8988T (cell line): ENCODE measurements at regions not wholly inside any gene's neighbourhood (a gene's known extent, or its start where the extent isn't known, plus 50 kb on each side); places are given as distances from the start of the nearest gene placed in this dataset.
"Not testable (repeated sequence)": the region's sequence is repeated elsewhere in the genome, so short reads cannot be mapped to it uniquely, and the experiment has no call there.

Experiments
- DNase-seq: peaks from one replicate; pipeline ENCODE4 v3.0.0; 2011

DNA sequence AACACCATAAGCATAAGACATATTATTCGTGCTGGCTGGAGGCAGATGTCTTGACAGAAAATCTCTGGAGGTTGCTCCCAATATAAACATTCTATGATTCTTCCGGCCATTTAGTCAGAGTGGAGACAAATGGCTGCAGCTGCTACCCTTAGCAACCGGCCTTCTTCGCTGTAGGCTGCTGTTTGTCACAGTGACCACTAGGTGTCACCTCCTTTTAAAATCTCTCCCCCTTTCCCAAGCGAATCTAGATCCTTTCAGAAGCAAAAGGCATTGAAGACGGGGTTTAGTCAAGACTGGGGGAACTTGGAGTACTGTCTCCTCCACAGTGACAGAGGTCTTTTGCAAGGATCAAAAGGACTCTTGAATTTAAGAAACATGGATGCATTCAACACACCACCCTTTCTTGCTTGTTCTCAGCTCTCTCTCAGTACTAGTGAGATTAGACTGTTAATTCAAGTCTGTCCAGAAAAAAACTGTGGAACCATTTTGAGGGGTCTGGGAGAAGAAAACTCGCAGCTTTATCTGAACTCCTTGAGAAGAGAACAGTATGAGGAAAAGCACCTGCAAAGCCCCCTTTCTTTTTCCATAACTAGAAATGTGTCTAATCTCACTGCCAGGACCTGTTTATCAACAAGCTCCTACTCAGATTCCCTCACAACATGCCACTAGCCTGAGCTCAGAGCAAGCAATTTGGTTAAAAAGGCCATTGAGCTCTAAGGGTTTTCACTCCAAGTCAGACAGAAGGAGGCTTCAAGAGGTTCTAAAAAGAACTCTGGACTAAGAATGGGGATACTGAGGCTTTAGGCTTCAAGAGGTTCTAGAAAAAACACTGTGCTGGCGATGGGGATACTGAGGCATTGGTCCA lies 408.3 kb upstream of the PLXNA2 start:
- no peak for DNase-seq

DNA sequence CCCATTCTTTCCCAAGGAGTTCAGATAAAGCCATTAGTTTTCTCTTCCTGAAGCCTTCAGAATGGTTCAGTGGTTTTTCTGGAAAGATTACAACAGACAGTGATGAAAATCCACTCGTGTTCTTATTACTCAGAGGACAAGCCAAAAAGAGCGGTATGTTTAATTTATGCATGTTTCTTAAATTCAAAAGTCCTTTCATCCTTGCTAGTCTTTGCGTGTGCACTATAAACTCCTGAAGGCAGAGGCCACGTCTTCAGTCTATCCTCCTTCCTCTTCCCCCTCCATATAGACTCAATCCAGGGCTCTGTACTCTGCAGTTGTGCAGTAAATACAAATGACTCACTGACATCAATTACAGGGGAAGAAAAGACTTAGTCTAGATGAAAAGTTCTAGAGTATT lies 409.2 kb upstream of the PLXNA2 start:
- no peak for DNase-seq

DNA sequence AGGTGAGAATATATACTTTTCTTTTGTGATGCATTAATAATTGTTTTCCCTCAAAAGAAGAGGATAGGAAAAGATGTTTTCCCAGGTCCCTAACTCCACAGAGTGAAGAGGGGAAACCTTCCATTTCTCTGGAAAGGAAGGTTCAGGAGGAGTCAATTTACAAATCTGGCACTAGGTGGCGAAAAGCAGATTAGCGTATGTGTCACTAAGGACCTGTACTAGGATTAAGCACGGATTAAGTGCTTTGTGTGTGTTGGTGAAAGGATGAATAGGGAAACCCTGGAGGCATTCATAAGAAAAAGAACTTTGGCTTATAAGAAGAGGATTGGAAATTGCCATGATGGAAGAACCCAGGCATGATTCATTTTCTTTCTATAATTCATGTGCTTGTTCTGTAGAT lies 410.1 kb upstream of the PLXNA2 start:
- no peak for DNase-seq

DNA sequence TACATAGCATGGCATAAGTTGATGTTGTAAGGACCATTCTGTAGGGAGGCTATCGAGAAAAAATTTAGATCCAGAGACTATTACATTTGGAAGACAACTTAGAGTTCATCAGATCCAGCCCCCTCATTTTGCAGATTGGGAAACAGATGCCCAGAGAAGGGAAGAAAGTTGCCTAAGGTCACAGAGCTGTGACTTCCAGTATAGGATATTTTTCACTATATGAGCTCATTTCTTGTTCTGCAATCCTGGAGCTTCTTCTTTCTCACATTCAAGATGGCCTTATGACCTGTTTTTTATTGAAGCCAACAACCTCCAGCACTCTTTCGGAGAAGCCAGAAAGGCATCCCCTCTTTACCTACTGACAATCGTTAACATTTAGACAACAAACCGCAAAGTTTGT lies 421.8 kb upstream of the PLXNA2 start:
- DNase-seq: no peak

DNA sequence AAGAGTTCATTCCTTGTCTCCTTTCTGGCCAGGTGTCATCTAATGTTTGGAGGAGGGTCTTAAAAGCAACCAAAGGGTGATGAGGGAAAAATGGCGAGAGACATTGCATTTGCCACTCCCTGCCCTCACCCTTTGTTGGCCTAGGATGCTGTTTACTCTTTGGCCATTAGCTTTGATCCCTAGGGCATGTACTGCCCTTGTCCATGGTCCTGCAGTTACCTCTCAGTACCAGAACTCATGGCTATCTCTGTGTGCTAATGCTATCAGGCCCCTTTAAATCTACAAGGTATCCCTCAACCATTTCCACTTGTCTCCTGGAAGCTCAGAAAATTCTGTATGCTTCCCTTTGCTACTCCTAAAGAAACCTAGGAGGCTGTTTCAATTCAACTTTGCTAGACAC lies 424.8 kb upstream of the PLXNA2 start:
- DNase-seq: no peak

DNA sequence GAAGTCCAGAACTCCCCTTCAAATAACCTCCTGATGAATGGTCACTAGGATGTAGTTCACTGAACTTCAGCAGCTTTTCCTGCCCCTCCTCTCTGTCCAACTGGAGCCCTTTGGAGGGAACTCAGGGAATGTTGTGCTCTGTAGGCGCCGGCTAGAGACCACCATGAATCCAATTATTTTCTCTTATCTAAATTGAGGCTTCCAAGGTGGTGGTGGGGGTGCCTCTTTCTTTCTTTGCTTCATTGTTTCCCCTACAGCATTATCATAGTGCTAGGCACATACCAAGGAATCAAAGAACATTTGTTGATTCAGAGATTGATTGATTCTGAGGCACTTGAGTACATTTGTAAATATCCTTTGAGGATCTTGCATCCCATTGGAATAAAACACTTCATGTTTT lies 426.6 kb upstream of the PLXNA2 start:
- no peak for DNase-seq

DNA sequence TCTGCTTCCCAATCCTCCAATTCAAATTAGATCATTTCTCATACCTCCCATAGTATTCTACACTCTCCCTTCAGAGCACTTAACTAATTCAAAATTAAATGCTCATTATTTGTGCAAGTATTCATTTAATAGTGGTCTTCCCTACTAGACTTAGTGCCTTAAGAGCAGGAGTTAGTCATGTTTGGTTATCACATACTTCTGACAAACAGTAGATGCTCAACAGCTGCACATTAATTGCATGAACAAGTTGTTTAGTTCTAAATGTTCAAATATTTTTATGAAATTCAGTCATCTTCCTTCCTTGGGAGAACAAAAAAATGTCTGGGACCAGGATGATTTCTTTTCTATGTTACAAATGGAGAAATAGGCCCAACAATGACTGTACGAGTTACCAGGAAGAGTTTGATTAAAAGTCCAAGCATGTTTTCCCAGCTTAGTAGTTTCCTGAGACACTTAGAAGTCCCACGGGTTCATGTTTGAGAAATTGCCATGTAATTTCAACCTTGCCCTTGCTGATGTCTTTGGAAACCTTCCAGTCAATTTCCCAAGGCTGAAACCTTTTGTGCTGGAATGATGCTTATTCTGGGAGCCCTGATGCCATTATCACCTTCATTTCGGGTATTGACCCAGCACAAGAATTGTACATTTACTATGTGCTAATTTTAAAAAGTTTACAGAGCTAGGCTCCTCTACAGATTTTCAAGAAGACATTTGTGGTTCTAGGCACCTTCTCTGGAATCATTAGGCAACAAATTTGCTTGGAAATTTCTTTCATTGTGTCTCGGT lies 437.9 kb upstream of the PLXNA2 start:
- DNase-seq: no peak

DNA sequence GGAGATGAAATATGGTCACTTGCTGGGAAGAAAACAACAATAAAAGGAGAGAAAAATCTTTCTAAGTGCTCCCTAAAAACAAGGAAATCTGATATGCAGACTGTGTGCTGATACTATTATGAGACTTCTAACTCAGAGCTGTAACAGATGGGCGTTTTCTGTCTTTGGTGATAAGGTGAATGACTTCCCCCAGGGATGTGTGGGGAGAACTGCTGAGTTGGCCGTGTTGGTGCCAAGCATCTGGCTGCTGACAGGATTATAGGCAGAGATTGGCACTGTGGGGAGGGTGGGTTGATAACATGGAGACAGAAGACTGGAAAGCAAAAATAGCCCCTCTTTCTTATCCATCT lies 438.5 kb upstream of the PLXNA2 start:
- DNase-seq: no peak

DNA sequence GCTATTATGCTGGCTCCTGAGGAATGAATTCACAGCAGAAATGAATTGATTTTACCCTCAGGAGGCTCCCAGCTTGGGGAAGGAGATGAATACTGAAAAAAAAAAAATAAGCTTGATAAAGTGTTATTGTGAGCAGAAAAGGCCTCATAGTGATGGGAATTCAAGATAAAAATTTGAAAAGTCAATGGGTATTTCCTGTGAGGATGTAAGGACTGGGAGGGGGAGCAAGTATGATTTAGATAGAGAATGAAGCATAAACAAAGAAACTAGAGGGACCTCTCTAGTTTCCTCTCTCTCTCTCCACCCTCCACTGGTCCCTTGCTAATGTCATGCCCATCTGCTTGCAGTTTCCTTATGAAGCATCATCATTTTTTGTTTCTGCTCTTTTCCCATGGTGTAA lies 439.0 kb upstream of the PLXNA2 start:
- no peak for DNase-seq

DNA sequence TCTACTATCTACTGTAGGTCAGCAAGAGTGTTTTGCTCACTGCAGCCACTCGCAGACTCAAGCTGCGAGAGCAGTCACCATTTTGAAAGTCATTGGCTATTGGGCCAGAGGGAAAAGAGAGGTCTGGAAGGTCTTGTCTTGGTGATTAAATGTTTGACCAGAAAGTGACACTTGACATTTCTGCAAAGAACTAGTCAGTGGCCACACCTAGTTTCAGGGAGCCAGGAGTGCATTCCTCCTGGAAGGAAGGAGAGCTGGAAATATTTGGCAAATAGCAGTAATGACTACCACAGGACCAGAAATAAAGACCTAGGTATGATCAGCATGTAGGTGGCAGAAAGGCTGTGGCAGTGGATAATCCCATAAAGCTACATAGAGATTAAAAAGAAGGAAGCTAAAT lies 440.0 kb upstream of the PLXNA2 start:
- DNase-seq: no peak

DNA sequence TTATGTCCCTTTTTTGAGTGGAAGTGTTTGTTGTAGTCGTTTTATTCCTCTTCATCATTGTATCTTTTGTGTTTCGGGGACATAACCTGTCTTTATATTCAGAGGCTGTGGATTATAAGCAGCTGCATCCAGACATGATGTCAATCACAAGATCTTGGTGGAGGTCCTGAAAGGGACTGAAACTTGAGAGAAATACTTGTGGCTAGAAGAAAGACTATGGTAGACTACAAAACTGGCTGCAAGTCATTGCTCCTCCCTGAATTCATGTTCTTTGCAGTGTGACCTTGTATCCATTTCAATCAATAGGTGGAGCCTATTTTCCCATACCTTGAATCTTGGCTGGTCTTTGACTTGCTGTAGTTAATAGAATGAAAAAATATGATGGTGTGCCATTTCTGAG lies 442.4 kb upstream of the PLXNA2 start:
- no peak for DNase-seq

DNA sequence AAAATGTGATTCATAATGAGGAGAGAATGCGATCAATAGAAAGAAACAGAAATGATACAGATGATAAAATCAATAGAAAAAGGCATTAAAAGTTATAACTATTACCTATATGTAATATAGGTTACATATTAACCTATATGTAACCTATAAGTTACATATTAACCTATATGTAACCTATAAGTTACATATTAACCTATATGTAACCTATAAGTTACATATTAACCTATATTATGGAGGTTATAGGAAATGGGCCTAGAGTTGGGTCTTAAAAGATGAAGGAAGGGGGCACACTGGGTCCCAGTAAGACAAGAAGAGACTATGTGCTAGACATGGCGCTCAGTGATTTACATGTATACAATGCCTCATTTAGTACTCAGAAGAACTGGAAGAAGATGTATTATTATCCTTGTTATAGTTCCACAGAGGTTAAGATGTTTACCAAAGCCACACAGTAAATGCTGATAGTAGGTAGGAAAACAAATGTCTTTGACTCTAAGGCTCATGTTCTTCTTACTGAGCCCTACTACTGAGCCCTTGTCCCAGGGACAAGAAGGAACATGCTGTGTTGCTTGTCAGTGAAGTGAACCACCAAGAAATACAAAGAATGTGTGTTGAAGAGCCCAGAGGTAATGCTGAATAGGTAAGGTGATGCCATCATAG lies 444.6 kb upstream of the PLXNA2 start:
- DNase-seq: no peak

DNA sequence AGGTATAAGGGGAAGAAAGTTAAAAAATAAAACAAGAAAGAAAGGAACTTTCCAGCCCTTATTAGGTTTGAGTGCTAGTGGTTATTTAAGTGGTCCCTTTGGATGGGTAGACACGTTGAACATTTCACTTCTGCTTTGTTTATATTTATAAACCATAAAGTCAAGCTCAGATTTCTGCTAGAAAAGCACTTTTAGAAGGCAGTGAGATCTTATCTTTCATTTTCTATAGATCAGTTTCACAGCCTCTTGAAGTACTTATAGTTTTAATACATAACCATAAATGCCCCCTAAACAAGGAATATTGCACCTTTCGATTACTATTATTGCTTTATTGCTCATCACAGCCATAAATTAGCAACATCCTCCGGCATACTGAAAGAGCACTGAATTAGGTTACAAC lies 446.8 kb upstream of the PLXNA2 start:
- no peak for DNase-seq

DNA sequence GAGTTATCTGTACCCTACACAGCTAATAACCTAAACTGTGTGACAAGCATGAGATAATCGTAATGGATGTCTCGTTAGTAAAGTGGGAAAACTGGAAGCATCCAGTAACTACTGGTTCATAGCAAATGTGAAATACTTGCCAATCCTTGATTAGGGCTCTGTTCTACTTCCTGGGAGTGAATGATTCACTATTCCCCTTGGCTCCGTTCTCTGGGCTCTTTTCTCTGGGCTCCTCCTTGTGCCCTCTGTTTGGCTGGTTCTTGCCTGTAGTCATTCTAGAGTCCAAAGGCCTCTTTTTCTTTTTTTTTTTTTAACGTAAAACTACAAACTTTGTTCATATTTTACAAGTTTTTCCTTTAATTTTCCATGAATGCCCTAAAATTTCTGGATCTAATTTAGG lies 465.8 kb upstream of the PLXNA2 start:
- DNase-seq: no peak

DNA sequence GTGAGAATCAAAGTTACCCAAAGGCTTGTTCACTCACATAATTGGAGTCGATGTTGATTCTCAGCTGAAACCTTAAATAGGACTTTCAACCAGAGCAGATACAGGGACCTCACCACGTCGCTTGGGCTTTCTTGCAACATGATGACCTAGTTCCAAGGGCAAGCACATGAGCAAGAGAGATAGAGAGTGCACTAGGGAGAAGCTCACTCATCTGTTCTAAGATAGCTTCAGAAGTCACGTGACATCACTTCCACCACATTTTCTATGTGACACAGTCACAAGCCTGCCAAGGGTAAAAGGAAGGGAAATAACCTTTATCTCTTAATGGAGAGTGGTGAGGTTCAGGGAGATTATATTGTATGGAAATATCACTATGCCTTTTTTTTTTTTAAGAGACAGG lies 470.1 kb upstream of the PLXNA2 start:
- no peak for DNase-seq

DNA sequence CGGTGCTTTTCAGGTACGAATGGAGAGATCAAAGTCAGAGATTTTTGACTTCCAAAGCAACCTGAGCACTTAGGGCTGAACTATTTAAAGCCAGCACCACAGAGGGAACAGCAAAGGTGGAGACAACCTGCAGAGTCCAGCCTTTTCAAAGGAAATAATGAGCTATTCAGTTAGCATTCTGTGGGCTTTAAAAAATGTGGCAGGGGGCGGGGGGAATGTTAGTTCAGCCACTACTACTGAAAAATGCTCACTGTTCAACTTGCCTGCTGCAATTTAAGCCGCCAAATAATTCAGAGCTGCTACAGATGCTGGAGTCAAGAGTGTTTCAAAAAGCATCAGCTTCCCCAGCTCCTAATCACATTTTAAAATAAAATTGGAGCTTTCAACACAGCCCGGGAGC lies 473.3 kb upstream of the PLXNA2 start:
- DNase-seq: no peak

DNA sequence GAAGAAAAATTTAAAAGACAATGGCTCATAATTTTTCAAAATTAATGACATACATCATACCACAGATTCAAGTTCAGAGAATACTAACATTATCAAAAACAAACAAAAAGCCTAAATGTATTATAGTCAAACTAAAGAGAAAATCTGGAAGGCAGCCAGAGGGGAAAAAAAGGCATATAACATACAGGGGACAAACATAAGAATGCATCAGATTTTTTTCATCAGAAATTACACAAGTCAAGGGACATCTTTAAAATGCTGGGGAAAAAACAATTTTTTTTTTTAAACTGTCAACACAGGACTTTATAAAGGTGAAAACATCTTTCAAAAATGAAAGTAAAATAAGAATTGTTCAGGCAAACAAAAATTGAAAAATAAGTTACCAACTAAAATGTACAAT lies 478.4 kb upstream of the PLXNA2 start:
- DNase-seq: no peak

DNA sequence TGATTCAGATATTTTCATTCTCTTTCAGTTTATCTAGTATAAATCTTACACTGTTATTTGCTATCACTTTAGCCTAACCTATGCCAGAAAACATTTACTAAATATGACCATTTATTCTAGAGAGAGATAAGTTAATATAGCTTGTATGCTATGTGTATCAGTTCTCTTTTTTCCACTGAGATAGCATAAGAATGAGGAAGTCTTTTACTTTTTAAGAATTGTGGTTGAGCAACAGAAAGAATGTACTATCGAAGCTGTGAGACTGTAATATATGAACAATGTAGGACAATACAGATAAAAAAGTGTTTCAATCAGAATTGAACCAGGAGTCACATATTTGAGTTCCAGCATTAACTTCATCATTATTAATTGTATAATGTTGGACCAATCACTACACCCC lies 479.9 kb upstream of the PLXNA2 start:
- no peak for DNase-seq

DNA sequence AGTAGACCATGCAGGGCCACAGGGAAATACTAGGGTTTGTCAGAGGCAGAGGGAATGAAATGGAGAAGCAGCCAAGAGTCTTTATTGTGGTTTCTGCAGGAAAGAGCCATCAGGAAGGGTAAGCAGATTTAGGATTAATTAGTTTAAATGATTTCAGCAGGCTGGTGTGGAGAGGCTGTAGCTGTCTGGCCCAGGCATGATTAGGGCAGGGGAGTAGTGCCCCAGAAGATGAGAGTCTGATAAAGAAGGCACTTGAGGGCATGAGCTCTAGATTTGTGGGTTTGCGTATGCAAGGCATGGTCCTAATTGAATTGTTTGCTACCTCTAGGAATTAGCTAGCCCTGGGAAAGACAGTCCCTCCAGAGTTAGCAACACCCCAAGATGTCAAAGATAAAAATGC lies 484.6 kb upstream of the PLXNA2 start:
- DNase-seq: no peak

DNA sequence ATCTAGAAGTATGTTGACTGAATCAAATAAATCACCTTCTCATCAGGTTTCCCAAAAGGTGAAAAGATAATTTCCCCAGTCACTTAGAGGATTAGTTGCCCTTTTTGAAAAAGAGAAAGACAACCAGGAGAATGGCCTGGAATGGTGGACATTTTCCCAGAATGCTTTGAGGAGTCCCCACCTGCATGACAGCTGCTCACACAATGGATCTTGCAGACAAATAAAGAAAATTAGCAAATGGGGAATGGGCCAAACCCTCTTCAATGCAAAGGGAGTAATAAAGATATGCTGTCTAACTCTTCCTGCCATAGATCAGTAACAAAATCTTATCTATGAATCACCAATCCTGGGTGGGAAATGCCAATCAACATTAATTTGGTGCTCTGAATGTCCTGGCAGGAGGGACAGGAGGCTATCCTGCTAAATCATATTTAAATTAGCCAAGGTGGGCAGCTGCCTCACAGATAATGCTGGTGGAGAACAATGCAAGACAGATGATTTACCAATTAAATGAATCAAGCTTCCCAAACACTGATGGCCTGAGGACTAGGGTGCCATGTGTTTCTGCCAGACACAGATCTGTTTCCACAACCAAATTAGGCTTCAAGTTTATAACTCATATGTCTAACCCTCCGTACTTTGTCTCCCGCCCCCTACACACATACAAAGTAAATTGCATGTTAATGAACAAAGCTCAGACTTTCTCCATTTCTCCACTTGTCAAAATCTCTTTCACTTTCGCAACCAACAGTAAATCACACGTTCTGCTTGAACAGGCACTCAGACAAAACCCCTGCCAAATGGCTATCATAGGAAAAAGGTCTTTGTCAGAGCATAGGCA lies 488.0 kb upstream of the PLXNA2 start:
- DNase-seq: no peak

DNA sequence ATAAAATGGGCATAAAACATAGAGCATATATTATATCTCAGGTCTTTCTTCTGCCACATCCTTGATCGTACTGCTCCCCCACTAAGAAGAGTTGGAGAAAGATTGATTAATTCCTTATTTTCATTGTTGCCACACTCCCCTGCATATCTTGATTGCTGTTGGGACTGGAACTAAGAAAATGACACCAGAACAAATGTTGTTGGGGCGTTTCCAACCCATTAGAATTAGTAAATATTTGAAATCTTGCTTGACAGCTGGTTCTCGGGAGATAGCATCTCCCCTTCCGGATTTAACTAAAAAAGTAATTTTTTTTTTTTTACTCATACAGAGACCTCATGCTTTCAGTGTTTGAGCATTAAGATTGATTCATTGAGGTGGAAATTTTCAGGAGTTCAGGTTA lies 493.0 kb upstream of the PLXNA2 start:
- no peak for DNase-seq

DNA sequence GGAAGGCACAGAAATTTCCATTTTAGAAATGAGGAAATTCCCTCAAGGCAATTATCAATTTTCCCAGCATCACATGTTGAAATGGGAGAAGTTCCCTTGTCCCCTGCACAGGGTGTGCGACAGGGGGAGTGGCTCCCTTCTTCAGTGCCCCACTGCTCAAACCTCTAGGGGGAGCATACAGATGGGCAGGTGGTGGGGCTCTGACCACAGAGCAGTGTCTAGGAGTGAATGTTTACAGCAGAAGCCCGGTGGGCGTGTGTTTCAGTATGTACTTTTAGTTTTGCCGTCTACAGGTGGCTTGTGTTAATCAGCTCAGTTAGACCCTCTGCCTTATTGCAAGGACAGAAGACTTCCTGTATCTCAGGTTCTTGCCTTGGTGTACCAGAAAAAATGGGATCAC lies 493.7 kb upstream of the PLXNA2 start:
- no peak for DNase-seq

DNA sequence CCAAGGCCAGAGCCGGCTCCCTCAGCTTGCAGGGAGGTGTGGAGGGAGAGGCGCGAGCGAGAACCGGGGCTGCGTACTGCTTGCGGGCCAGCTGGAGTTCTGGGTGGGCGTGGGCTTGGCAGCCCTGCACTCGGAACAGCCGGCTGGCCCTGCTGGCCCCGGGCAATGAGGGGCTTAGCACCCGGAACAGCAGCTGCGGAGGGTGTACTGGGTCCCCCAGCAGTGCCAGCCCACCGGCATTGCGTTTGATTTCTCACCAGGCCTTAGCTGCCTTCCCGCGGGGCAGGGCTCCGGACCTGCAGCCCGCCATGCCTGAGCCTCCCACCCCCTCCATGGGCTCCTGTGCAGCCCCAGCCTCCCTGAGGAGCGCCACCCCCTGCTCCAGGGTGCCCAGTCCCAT lies 495.5 kb upstream of the PLXNA2 start:
- DNase-seq: not testable (repeated sequence)
